Trophoblast cell (in vitro differentiated cells and primary cell): ENCODE measurements at regions not wholly inside any gene's neighbourhood (a gene's known extent, or its start where the extent isn't known, plus 50 kb on each side); places are given as distances from the start of the nearest gene placed in this dataset.
"Not testable (repeated sequence)": the region's sequence is repeated elsewhere in the genome, so short reads cannot be mapped to it uniquely, and the experiment has no call there.

Experiments
- DNase-seq, 2 donors: peaks; one replicate each; pipeline ENCODE4 v3.0.0-alpha.2; 2016
- H2AFZ ChIP-seq: 2 replicates; pipeline ENCODE4 v1.6.1; 2013; ENCODE audit warnings: low read length, moderate library complexity, mild to moderate bottlenecking; ENCODE audit not compliant: insufficient read depth, poor library complexity
- H2AK5ac ChIP-seq: 2 replicates; pipeline ENCODE4 v1.6.1; 2013; ENCODE audit warnings: mild to moderate bottlenecking, low read length
- H2BK120ac ChIP-seq: 2 replicates; pipeline ENCODE4 v1.6.1; 2013; ENCODE audit warnings: low read length, mild to moderate bottlenecking, moderate library complexity; ENCODE audit not compliant: insufficient read depth, poor library complexity
- H2BK12ac ChIP-seq: 2 replicates; pipeline ENCODE4 v1.6.1; 2013; ENCODE audit warnings: mild to moderate bottlenecking, low read length, moderate library complexity
- H2BK5ac ChIP-seq: 2 replicates; pipeline ENCODE4 v1.6.1; 2013; ENCODE audit warnings: low read length, low read depth, moderate library complexity, mild to moderate bottlenecking; ENCODE audit not compliant: poor library complexity
- H3K14ac ChIP-seq: 2 replicates; pipeline ENCODE4 v1.6.1; 2013; ENCODE audit warnings: mild to moderate bottlenecking, low read length
- H3K18ac ChIP-seq: 2 replicates; pipeline ENCODE4 v1.6.1; 2013; ENCODE audit warnings: mild to moderate bottlenecking, low read length
- H3K23ac ChIP-seq: 2 replicates; pipeline ENCODE4 v1.6.1; 2013; ENCODE audit warnings: low read length
- H3K27ac ChIP-seq: 2 replicates; pipeline ENCODE4 v1.5.1; 2013; ENCODE audit warnings: low read depth, mild to moderate bottlenecking, inconsistent platforms, low read length, moderate library complexity
- H3K27me3 ChIP-seq: 2 replicates; pipeline ENCODE4 v1.6.1; 2013; ENCODE audit warnings: inconsistent platforms, mild to moderate bottlenecking, low read length, moderate library complexity; ENCODE audit not compliant: insufficient read depth
- H3K36me3 ChIP-seq, 2 experiments: 1 replicate in 1 of 2; 2 replicates in 1 of 2; pipeline ENCODE4 v1.6.1; 2013; ENCODE audit warnings: low read length in 2 of 2, mild to moderate bottlenecking in 2 of 2, moderate library complexity in 1 of 2; ENCODE audit not compliant: insufficient read depth in 2 of 2, control insufficient read depth in 1 of 2
- H3K4ac ChIP-seq: 2 replicates; pipeline ENCODE4 v1.6.1; 2013; ENCODE audit warnings: low read depth, mild to moderate bottlenecking, low read length, moderate library complexity
- H3K4me1 ChIP-seq, 2 experiments: 1 replicate in 1 of 2; 2 replicates in 1 of 2; pipeline ENCODE4 v1.6.1; 2013; ENCODE audit warnings: low read length in 2 of 2, mild to moderate bottlenecking in 2 of 2, moderate library complexity in 1 of 2; ENCODE audit not compliant: insufficient read depth in 2 of 2, control insufficient read depth in 1 of 2
- H3K4me2 ChIP-seq: 2 replicates; pipeline ENCODE4 v1.6.1; 2013; ENCODE audit warnings: inconsistent platforms, mild to moderate bottlenecking, low read length, moderate library complexity
- H3K4me3 ChIP-seq: 2 replicates; pipeline ENCODE4 v1.5.1; 2013; ENCODE audit warnings: mild to moderate bottlenecking, low read depth, low read length, inconsistent platforms
- H3K79me1 ChIP-seq: one replicate; pipeline ENCODE4 v1.6.1; 2013; ENCODE audit warnings: low read length
- H3K79me2 ChIP-seq: 2 replicates; pipeline ENCODE4 v1.6.1; 2013; ENCODE audit warnings: low read length, mild to moderate bottlenecking; ENCODE audit not compliant: control insufficient read depth, insufficient read depth, poor library complexity
- H3K9ac ChIP-seq: 2 replicates; pipeline ENCODE4 v1.6.1; 2013; ENCODE audit warnings: mild to moderate bottlenecking, low read length
- H3K9me3 ChIP-seq: 2 replicates; pipeline ENCODE4 v1.6.1; 2013; ENCODE audit warnings: low read depth, mild to moderate bottlenecking, control low read depth, inconsistent platforms, low read length; ENCODE audit not compliant: insufficient read depth
- H4K12ac ChIP-seq: 2 replicates; pipeline ENCODE4 v1.6.1; 2013; ENCODE audit warnings: low read depth, mild to moderate bottlenecking, low read length, moderate library complexity
- H4K8ac ChIP-seq: 2 replicates; pipeline ENCODE4 v1.6.1; 2013; ENCODE audit warnings: low read depth, mild to moderate bottlenecking, low read length, moderate library complexity
- H4K91ac ChIP-seq: one replicate; pipeline ENCODE4 v1.6.1; 2013; ENCODE audit warnings: low read depth, mild to moderate bottlenecking, low read length, moderate library complexity
- WGBS: extraction: QIAGEN DNeasy Blood & Tissue Kit; methylation state at CpG from one replicate; pipeline ENCODE4 v1.1.7; 2013; ENCODE audit warnings: missing lambda C conversion rate; ENCODE audit not compliant: insufficient read length, insufficient coverage; ENCODE audit errors: extremely low coverage; 5-methylcytosine and 5-hydroxymethylcytosine counted together

DNA sequence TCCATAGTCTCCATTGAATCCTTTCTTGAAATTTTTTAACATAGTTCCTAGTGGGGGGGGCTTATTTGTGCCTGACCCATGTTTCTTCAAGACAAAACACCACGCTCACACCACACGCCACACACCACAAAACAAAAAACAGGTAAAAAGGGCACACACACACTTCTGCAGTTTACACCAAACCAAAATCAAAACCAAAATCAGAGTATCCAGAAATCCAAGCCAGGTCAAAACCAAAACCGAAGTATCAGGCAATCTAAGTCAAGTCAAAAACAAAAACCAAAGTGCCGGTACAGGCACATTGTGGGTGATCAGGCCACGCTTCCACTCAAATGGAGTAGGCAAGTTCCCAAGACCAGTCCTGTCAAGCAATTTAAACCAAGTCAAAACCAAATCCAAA, 158.6 kb downstream of the PPIAL4G start:
- not testable (repeated sequence) for H3K4me1 ChIP-seq, H3K79me1 ChIP-seq, H3K18ac ChIP-seq, H3K23ac ChIP-seq, H4K12ac ChIP-seq, H3K36me3 ChIP-seq, H4K8ac ChIP-seq, H3K4me2 ChIP-seq, H3K27me3 ChIP-seq, DNase-seq, H3K27ac ChIP-seq, H3K9ac ChIP-seq, H2BK120ac ChIP-seq, H3K4me3 ChIP-seq, H2BK12ac ChIP-seq, H4K91ac ChIP-seq, H3K14ac ChIP-seq, H2AK5ac ChIP-seq, H2BK5ac ChIP-seq, H3K79me2 ChIP-seq, H3K9me3 ChIP-seq, H3K4ac ChIP-seq, H2AFZ ChIP-seq
- WGBS, result no CpG with 5 or more reads among the region's 5 CpGs

DNA sequence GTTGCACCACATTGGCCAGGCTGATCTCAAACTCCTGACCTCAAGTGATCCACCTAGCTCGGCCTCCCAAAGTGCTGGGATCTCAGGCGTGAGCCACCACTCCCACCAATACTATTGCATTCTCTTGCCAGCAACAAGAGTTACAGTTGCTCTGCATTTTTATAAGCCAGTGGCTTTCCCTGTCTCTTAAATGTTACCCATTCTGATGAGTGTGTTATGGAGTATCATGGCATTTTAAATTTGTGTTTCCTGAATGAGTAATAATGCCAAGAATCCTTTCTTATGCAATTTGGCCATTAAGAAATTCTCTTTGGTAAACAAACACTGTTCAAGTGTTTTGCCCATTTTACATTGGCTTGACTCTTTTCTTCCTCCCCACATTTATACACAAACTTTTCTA, 163.0 kb downstream of the PPIAL4G start:
- H3K36me3 ChIP-seq, H3K79me2 ChIP-seq, H4K12ac ChIP-seq, H2BK120ac ChIP-seq, H3K27me3 ChIP-seq, H3K23ac ChIP-seq, H3K18ac ChIP-seq, H3K9me3 ChIP-seq, H3K4me3 ChIP-seq, H3K4me2 ChIP-seq, H3K9ac ChIP-seq, H4K8ac ChIP-seq, H2BK12ac ChIP-seq, H2AFZ ChIP-seq, H3K79me1 ChIP-seq, H4K91ac ChIP-seq, DNase-seq, H2BK5ac ChIP-seq, H3K4ac ChIP-seq, H3K14ac ChIP-seq, H2AK5ac ChIP-seq, H3K27ac ChIP-seq: not testable (repeated sequence)
- H3K4me1 ChIP-seq, result peaks cover 12 to 15% of the 10 kb centered on the region in 2 experiments
- no CpG with 5 or more reads among the region's 2 CpGs for WGBS

DNA sequence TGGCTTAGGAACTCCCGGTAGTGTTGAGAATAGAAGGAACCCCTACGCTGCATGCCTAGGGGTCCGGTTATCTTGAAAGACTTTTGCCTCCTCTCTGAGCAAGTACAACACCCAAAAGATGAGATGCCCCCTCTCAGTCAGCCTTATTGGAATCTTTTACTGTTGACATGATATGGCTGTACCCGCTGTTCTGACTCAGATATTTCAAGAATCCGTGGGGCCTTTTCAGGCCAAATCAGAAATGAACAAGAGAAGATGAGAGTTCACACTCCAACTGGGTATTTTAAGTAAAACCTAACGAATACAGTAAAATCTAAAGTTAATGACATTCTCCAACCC, 164.2 kb downstream of the PPIAL4G start:
- H2AFZ ChIP-seq, result peak overlapping the region; percentile 78
- H3K4me1 ChIP-seq, result peaks cover 12 to 15% of the 10 kb centered on the region in 2 experiments
- peak overlapping the region; percentile 57 for H3K4me2 ChIP-seq
- no peak overlapping the region for H4K12ac ChIP-seq
- peaks cover 3% of the 10 kb centered on the region for H3K9me3 ChIP-seq
- H3K4ac ChIP-seq, result no peak overlapping the region
- H2BK12ac ChIP-seq, result no peak overlapping the region
- H3K9ac ChIP-seq, result no peak overlapping the region
- H2AK5ac ChIP-seq, result no peak overlapping the region
- H3K27ac ChIP-seq, result no peak overlapping the region
- H3K79me1 ChIP-seq, result no peaks in the 10 kb centered on the region
- H3K36me3 ChIP-seq, result no peaks in the 10 kb centered on the region
- no peak for DNase-seq
- no peak overlapping the region for H3K14ac ChIP-seq
- H3K4me3 ChIP-seq, result no peak overlapping the region
- H3K23ac ChIP-seq, result no peak overlapping the region
- no peak overlapping the region for H2BK120ac ChIP-seq
- H4K91ac ChIP-seq, result no peak overlapping the region
- H2BK5ac ChIP-seq, result no peak overlapping the region
- no CpG with 5 or more reads among the region's 6 CpGs for WGBS
- peaks cover 9% of the 10 kb centered on the region for H3K27me3 ChIP-seq
- H3K18ac ChIP-seq, result no peak overlapping the region
- H4K8ac ChIP-seq, result peak overlapping the region; percentile 76
- no peaks in the 10 kb centered on the region for H3K79me2 ChIP-seq

- Histone ChIP-seq H2AK5ac (no peak overlapping the region), H4K91ac (no peak overlapping the region), H3K79me2 (no peaks in the 10 kb centered on the region), H3K27ac (no peak overlapping the region), H3K14ac (peak overlapping the region; percentile 41), H3K4ac (no peak overlapping the region), H2BK5ac (no peak overlapping the region), H3K4me3 (no peak overlapping the region), H2BK120ac (no peak overlapping the region), H2AFZ (peak overlapping the region; percentile 78), H3K23ac (no peak overlapping the region), H3K4me2 (peak overlapping the region; percentile 57), H3K36me3 (no peaks in the 10 kb centered on the region), H3K9me3 (peaks cover 3% of the 10 kb centered on the region), H3K4me1 (peaks cover 12 to 15% of the 10 kb centered on the region in 2 experiments), H3K27me3 (peaks cover 9% of the 10 kb centered on the region), H4K8ac (peak overlapping the region; percentile 76), H4K12ac (no peak overlapping the region), H3K79me1 (no peaks in the 10 kb centered on the region), H2BK12ac (no peak overlapping the region), H3K9ac (no peak overlapping the region), H3K18ac (no peak overlapping the region)
- DNase-seq, result peak in 1 of 2 donors; percentile 12
- no CpG with 5 or more reads among the region's 39 CpGs for WGBS
Observed at GRCh38 chr1:148318123-148318903, 164.8 kb downstream of the PPIAL4G start.
